Neuronal stem cell (in vitro differentiated cells): ENCODE measurements at regions not wholly inside any gene's neighbourhood (a gene's known extent, or its start where the extent isn't known, plus 50 kb on each side); places are given as distances from the start of the nearest gene placed in this dataset.
"Not testable (repeated sequence)": the region's sequence is repeated elsewhere in the genome, so short reads cannot be mapped to it uniquely, and the experiment has no call there.

Source experiments
- DNase-seq: peaks from one replicate; pipeline ENCODE4 v3.0.0-alpha.2; 2013; ENCODE audit warnings: low spot score
- H2AFZ ChIP-seq: one replicate; pipeline ENCODE4 v1.6.1; 2013; ENCODE audit warnings: mild to moderate bottlenecking, low read length, inconsistent platforms
- H2AK5ac ChIP-seq: 2 replicates; pipeline ENCODE4 v1.6.1; 2013; ENCODE audit warnings: low read depth, mild to moderate bottlenecking, inconsistent platforms, low read length, moderate library complexity, mixed read lengths
- H2BK120ac ChIP-seq: 2 replicates; pipeline ENCODE4 v1.6.1; 2013; ENCODE audit warnings: low read depth, mild to moderate bottlenecking, inconsistent platforms, low read length, moderate library complexity, mixed read lengths
- H2BK12ac ChIP-seq: one replicate; pipeline ENCODE4 v1.6.1; 2013; ENCODE audit warnings: low read length, inconsistent platforms
- H2BK15ac ChIP-seq: 2 replicates; pipeline ENCODE4 v1.6.1; 2013; ENCODE audit warnings: mild to moderate bottlenecking, low read length, inconsistent platforms, mixed read lengths
- H2BK5ac ChIP-seq: one replicate; pipeline ENCODE4 v1.6.1; 2013; ENCODE audit warnings: inconsistent platforms, mild to moderate bottlenecking, low read length, moderate library complexity
- H3K14ac ChIP-seq: one replicate; pipeline ENCODE4 v1.6.1; 2013; ENCODE audit warnings: low read length, inconsistent platforms
- H3K18ac ChIP-seq: 2 replicates; pipeline ENCODE4 v1.6.1; 2013; ENCODE audit warnings: low read length, inconsistent platforms
- H3K23ac ChIP-seq: 2 replicates; pipeline ENCODE4 v1.6.1; 2013; ENCODE audit warnings: low read depth, mild to moderate bottlenecking, mixed read lengths, low read length, inconsistent platforms; ENCODE audit not compliant: poor library complexity
- H3K27ac ChIP-seq: replicated peaks from 3 replicates; pipeline ENCODE4 v1.5.1; 2013; ENCODE audit warnings: low read length, inconsistent platforms
- H3K27me3 ChIP-seq, 3 experiments: 2 replicates each; pipeline ENCODE4 v1.6.1; 2013; ENCODE audit warnings: low read length in 3 of 3, mild to moderate bottlenecking in 2 of 3, inconsistent platforms in 1 of 3, low read depth in 1 of 3, mixed read lengths in 1 of 3, moderate library complexity in 1 of 3; ENCODE audit not compliant: control insufficient read depth in 3 of 3, insufficient read depth in 3 of 3
- H3K36me3 ChIP-seq, 2 donors: replicated peaks in 1 of 2; 2 replicates each; pipeline ENCODE4 v1.6.1; 2013; ENCODE audit warnings: low read length in 2 of 2; ENCODE audit not compliant: control insufficient read depth in 2 of 2, insufficient read depth in 2 of 2
- H3K4ac ChIP-seq: 2 replicates; pipeline ENCODE4 v1.6.1; 2013; ENCODE audit warnings: inconsistent platforms, mild to moderate bottlenecking, low read length, moderate library complexity
- H3K4me1 ChIP-seq, 2 donors: 1 replicate in 1 of 2; 2 replicates in 1 of 2; pipeline ENCODE4 v1.6.1; 2013; ENCODE audit warnings: low read length in 2 of 2, low read depth in 1 of 2; ENCODE audit not compliant: control insufficient read depth in 2 of 2, insufficient read depth in 1 of 2
- H3K4me2 ChIP-seq: one replicate; pipeline ENCODE4 v1.6.1; 2013; ENCODE audit warnings: mild to moderate bottlenecking, low read length, inconsistent platforms; ENCODE audit not compliant: insufficient read depth, poor library complexity, severe bottlenecking
- H3K4me3 ChIP-seq, 2 donors: 2 replicates each; pipeline ENCODE4 v1.5.1; 2013; ENCODE audit warnings: low read length in 2 of 2, mild to moderate bottlenecking in 2 of 2, inconsistent platforms in 1 of 2, moderate library complexity in 1 of 2
- H3K79me1 ChIP-seq: one replicate; pipeline ENCODE4 v1.6.1; 2013; ENCODE audit warnings: low read depth, mild to moderate bottlenecking, inconsistent platforms, low read length, moderate library complexity
- H3K9ac ChIP-seq: one replicate; pipeline ENCODE4 v1.6.1; 2013; ENCODE audit warnings: mild to moderate bottlenecking, low read depth, low read length, inconsistent platforms; ENCODE audit not compliant: poor library complexity
- H3K9me3 ChIP-seq, 2 donors: replicated peaks in 1 of 2; 2 replicates each; pipeline versions ENCODE3 to v1.6.1; 2013; ENCODE audit warnings: low read length in 2 of 2, mild to moderate bottlenecking in 2 of 2, inconsistent platforms in 1 of 2, low read depth in 1 of 2, mixed read lengths in 1 of 2, moderate library complexity in 1 of 2; ENCODE audit not compliant: control insufficient read depth in 2 of 2, insufficient read depth in 1 of 2
- H4K8ac ChIP-seq: one replicate; pipeline ENCODE4 v1.6.1; 2013; ENCODE audit warnings: low read depth, mild to moderate bottlenecking, inconsistent platforms, low read length, moderate library complexity
- H4K91ac ChIP-seq: one replicate; pipeline ENCODE4 v1.6.1; 2013; ENCODE audit warnings: low read length, low read depth, mild to moderate bottlenecking, inconsistent platforms; ENCODE audit not compliant: poor library complexity
- WGBS, 2 donors: extraction: QIAGEN DNeasy Blood & Tissue Kit; methylation state at CpG; one replicate each; pipeline ENCODE4 v1.1.7; 2013; ENCODE audit warnings: missing lambda C conversion rate in 2 of 2, mixed read lengths in 1 of 2; ENCODE audit not compliant: insufficient read length in 2 of 2, insufficient replicate concordance in 1 of 2; ENCODE audit errors: extremely low coverage in 2 of 2; 5-methylcytosine and 5-hydroxymethylcytosine counted together

DNA sequence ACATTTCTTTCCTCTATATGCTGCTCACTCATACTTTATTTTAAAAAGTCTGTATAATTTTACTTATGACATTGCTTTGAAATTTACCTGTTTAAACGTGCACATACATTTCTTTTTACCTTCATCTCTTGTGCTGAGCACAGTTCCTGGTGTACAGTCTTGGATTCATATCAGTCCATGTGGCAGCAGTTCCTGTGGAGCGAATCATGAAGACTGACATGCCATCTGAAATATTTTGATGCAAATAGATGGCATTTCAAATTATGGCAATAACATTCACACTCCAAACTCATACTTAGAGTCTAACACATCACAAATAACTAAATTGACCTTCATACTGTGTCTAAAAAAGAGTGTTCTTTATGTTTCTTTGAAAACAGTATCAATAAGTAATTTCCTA, 90.3 kb upstream of the CDH2 start:
- H2BK120ac ChIP-seq, result no peak overlapping the region
- no peak overlapping the region for H3K23ac ChIP-seq
- no peaks in the 10 kb centered on the region for H3K4me1 ChIP-seq
- no peak overlapping the region for H3K4ac ChIP-seq
- no peak overlapping the region for H2BK5ac ChIP-seq
- H4K8ac ChIP-seq, result no peak overlapping the region
- H2BK15ac ChIP-seq, result no peak overlapping the region
- H2AK5ac ChIP-seq, result no peak overlapping the region
- no peak overlapping the region for H3K18ac ChIP-seq
- H2BK12ac ChIP-seq, result no peak overlapping the region
- H3K36me3 ChIP-seq, result no peaks in the 10 kb centered on the region
- no peak overlapping the region for H3K4me2 ChIP-seq
- no CpG with 5 or more reads among the region's 2 CpGs for WGBS, 2 donors
- no peak overlapping the region for H2AFZ ChIP-seq
- no peak overlapping the region for H3K14ac ChIP-seq
- no peaks in the 10 kb centered on the region for H3K27me3 ChIP-seq
- H3K27ac ChIP-seq, result no peak overlapping the region
- no peak overlapping the region for H4K91ac ChIP-seq
- DNase-seq, result no peak
- no peak overlapping the region for H3K4me3 ChIP-seq
- peaks cover 0 to 3% of the 10 kb centered on the region in 2 donors for H3K9me3 ChIP-seq
- H3K9ac ChIP-seq, result no peak overlapping the region
- no peaks in the 10 kb centered on the region for H3K79me1 ChIP-seq

DNA sequence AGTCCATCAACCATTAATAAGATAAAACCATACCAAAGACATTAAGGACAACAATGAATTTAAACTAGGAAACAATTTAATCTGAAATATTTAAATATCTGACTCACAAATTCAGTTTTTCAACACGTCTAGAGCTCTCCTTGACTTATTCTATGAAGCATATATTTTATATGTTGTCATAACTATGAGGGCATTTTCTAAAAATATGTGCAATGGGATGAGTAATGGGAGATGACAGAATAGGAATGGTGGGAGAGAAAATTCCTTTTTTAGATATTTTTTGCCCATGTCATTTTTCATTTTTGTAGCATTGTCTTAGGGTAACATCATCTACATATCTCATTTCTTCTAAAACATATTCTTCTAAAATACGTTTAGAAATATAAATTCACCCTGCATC, 79.2 kb upstream of the CDH2 start:
- no peak overlapping the region for H2AFZ ChIP-seq
- no peak overlapping the region for H2BK12ac ChIP-seq
- H3K9me3 ChIP-seq, result no peaks in the 10 kb centered on the region
- H2AK5ac ChIP-seq, result no peak overlapping the region
- H3K23ac ChIP-seq, result no peak overlapping the region
- H2BK5ac ChIP-seq, result no peak overlapping the region
- no peaks in the 10 kb centered on the region for H3K4me1 ChIP-seq
- no peak overlapping the region for H4K8ac ChIP-seq
- H3K18ac ChIP-seq, result no peak overlapping the region
- no peaks in the 10 kb centered on the region for H3K79me1 ChIP-seq
- H3K14ac ChIP-seq, result no peak overlapping the region
- H3K27ac ChIP-seq, result no peak overlapping the region
- no peak overlapping the region for H3K4ac ChIP-seq
- WGBS, 2 donors, result 100% methylated on average over 1 of the region's 2 CpGs; no CpG with 5 or more reads in 1 of the 2 donors
- no peak overlapping the region for H4K91ac ChIP-seq
- H3K9ac ChIP-seq, result no peak overlapping the region
- H3K27me3 ChIP-seq, result no peaks in the 10 kb centered on the region
- H3K4me2 ChIP-seq, result no peak overlapping the region
- H3K36me3 ChIP-seq, result no peaks in the 10 kb centered on the region
- no peak overlapping the region for H2BK15ac ChIP-seq
- no peak overlapping the region for H2BK120ac ChIP-seq
- no peak overlapping the region for H3K4me3 ChIP-seq
- no peak for DNase-seq

DNA sequence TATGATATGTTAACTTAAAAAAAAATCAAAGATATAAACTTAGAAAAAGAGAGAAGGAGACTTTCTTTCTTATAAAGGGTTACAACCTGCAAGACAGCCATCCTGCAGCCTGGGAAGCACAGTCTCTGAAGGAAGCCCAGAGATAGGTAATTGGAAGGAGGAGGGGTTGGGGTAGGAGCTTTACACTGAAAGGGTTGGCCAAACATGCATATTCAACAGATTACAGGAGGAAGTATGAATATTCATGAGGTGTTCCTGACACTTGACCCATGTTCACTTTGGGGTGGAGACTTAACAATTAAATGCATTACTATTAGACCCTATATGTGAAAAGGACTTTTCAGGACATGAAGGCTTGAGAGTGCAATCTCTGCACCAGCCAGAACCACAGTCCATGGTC, 71.7 kb upstream of the CDH2 start:
- Histone ChIP-seq H3K4ac (no peak overlapping the region), H3K9me3 (no peaks in the 10 kb centered on the region), H3K14ac (no peak overlapping the region), H2AFZ (peak overlapping the region; percentile 31), H2BK12ac (no peak overlapping the region), H2BK5ac (no peak overlapping the region), H3K27ac (no peak overlapping the region), H3K4me3 (no peak overlapping the region), H4K8ac (no peak overlapping the region), H3K23ac (no peak overlapping the region), H4K91ac (no peak overlapping the region), H3K36me3 (no peaks in the 10 kb centered on the region), H3K79me1 (no peaks in the 10 kb centered on the region), H3K9ac (no peak overlapping the region), H2BK15ac (no peak overlapping the region), H3K18ac (no peak overlapping the region), H3K4me2 (no peak overlapping the region), H3K4me1 (peaks cover 0 to 5% of the 10 kb centered on the region in 2 donors), H3K27me3 (no peaks in the 10 kb centered on the region), H2AK5ac (no peak overlapping the region), H2BK120ac (no peak overlapping the region)
- DNase-seq, result no peak

DNA sequence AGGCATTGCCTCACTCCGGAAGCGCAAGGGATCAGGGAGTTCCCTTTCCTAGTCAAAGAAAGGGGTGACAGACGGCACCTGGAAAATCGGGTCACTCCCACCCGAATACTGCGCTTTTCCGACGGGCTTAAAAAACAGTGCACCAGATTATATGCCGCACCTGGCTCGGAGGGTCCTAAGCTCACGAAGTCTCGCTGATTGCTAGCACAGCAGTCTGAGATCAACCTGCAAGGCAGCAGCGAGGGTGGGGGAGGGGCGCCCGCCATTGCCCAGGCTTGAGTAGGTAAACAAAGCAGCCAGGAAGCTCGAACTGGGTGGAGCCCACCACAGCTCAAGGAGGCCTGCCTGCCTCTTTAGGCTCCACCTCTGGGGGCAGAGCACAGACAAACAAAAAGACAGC, 63.7 kb upstream of the CDH2 start:
- no CpG with 5 or more reads among the region's 16 CpGs for WGBS, 2 donors
- H4K8ac ChIP-seq, H2BK12ac ChIP-seq, DNase-seq, H2BK15ac ChIP-seq, H3K18ac ChIP-seq, H3K27me3 ChIP-seq, H3K9ac ChIP-seq, H3K4me3 ChIP-seq, H3K79me1 ChIP-seq, H4K91ac ChIP-seq, H3K9me3 ChIP-seq, H2BK120ac ChIP-seq, H3K4me1 ChIP-seq, H3K23ac ChIP-seq, H3K36me3 ChIP-seq, H3K4ac ChIP-seq, H3K14ac ChIP-seq, H2BK5ac ChIP-seq, H3K4me2 ChIP-seq, H3K27ac ChIP-seq, H2AK5ac ChIP-seq: not testable (repeated sequence)
- peak overlapping the region; percentile 49 for H2AFZ ChIP-seq
